ENCODE measurements at regions not wholly inside any gene's neighbourhood (a gene's known extent, or its start where the extent isn't known, plus 50 kb on each side); places are given as distances from the start of the nearest gene placed in this dataset.
"Not testable (repeated sequence)": the region's sequence is repeated elsewhere in the genome, so short reads cannot be mapped to it uniquely, and the experiment has no call there.

DNA sequence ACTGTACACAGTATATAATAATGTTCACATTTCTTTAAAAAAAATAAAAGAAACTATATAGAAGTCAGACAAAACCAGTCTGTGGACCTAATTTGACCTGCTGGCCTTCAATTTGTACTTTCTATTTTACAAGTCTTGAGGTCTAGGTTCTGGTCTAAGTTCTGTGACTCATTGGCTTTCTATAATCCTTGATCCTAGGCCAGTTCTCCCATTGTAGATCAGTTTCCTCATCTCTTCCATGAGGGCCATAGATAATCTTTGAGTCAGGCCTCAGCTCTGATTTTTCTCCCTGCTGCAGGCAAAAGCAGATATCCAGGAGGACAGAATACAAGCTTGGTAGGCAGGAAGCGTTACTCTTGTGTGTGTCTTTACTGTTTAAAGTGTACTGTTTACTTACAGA, 603.7 kb upstream of the CAMK1G start:
- no peaks in the 10 kb centered on the region for H3K4me1 ChIP-seq (ENCODE audit: control insufficient read depth, insufficient read depth, low read length)
- WGBS (ENCODE audit: insufficient coverage, insufficient read length) = no CpG with 5 or more reads among the region's 1 CpG
- no peaks in the 10 kb centered on the region for H3K9me3 ChIP-seq (ENCODE audit: control insufficient read depth, insufficient read depth, low read length)
- H3K27ac ChIP-seq (ENCODE audit: low read length) = no peak overlapping the region
- H3K36me3 ChIP-seq (ENCODE audit: control insufficient read depth, insufficient read depth, low read length) = no peaks in the 10 kb centered on the region
- no peaks in the 10 kb centered on the region for H3K27me3 ChIP-seq (ENCODE audit: control insufficient read depth, insufficient read depth, low read length)
- DNase-seq (ENCODE audit: low read depth, low spot score) = no peak
- H3K4me3 ChIP-seq (ENCODE audit: low read length) = no peak overlapping the region

DNA sequence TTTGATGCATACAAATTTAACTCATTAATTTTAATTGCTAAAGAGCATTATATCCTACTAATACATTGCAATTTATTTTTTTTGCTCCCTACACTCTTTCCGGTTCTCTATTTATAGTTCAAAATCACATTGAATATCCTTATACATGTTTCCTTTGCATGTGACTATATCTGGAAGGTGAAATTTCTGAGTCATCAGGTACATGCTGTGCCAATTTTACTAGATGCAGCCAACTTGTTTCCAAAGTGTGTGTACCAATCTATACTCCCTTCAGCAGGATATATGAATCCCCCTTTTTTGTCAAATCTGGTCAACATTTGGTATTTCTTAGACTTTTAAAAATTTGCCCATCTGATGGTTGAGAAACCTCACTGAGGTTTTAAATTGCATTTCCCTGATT, 602.9 kb upstream of the CAMK1G start:
- no peak for DNase-seq (ENCODE audit: low read depth, low spot score)
- no peaks in the 10 kb centered on the region for H3K27me3 ChIP-seq (ENCODE audit: control insufficient read depth, insufficient read depth, low read length)
- no peaks in the 10 kb centered on the region for H3K9me3 ChIP-seq (ENCODE audit: control insufficient read depth, insufficient read depth, low read length)
- no peak overlapping the region for H3K4me3 ChIP-seq (ENCODE audit: low read length)
- H3K27ac ChIP-seq (ENCODE audit: low read length) = no peak overlapping the region
- H3K36me3 ChIP-seq (ENCODE audit: control insufficient read depth, insufficient read depth, low read length) = no peaks in the 10 kb centered on the region
- H3K4me1 ChIP-seq (ENCODE audit: control insufficient read depth, insufficient read depth, low read length) = no peaks in the 10 kb centered on the region
- WGBS (ENCODE audit: insufficient coverage, insufficient read length) = no CpG with 5 or more reads among the region's 1 CpG

DNA sequence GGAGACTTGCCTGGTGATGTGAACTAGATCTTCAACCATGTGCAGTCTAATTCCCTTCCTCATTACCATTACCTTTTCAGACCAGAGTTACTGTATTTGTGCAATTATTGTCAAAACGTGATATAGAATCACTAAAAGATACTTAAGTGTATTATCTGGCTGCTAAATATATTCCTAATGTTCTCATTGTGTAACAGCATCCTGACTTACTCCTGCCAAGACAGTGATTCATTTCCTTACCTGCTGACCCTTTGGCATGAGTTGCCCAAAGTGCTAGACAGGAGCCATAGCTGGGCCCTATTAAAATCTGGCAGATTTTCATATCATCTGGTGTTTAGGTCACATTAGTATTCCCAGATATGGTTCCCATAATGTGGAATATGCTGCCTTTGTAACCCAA, 598.3 kb upstream of the CAMK1G start:
- no peaks in the 10 kb centered on the region for H3K4me1 ChIP-seq (ENCODE audit: control insufficient read depth, insufficient read depth, low read length)
- no peaks in the 10 kb centered on the region for H3K9me3 ChIP-seq (ENCODE audit: control insufficient read depth, insufficient read depth, low read length)
- no peaks in the 10 kb centered on the region for H3K36me3 ChIP-seq (ENCODE audit: control insufficient read depth, insufficient read depth, low read length)
- H3K27me3 ChIP-seq (ENCODE audit: control insufficient read depth, insufficient read depth, low read length) = no peaks in the 10 kb centered on the region
- WGBS (ENCODE audit: insufficient coverage, insufficient read length) = no CpG with 5 or more reads among the region's 1 CpG
- H3K27ac ChIP-seq (ENCODE audit: low read length) = no peak overlapping the region
- no peak overlapping the region for H3K4me3 ChIP-seq (ENCODE audit: low read length)
- DNase-seq (ENCODE audit: low read depth, low spot score) = no peak

DNA sequence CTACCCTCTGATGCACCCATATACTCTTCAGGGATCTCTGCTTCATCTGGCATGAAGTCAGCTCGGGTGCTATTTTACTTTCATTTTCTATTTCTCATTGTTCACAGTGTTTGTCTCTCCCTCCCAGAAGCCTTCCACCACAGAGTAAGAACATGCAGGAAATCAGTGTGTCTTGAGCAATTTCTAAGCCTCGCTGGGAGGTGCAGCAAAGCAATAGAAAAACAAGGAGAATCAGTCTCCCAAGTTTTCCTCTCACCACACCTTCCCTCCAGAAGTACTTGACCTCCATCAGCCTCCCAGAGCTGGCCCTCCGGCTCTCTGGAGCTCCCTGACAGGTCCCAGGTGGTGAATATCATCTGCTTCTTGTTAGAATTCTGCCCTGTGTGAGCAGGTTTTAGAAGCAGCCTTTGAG, 594.7 kb upstream of the CAMK1G start:
- H3K36me3 ChIP-seq (ENCODE audit: control insufficient read depth, insufficient read depth, low read length) = no peaks in the 10 kb centered on the region
- no peaks in the 10 kb centered on the region for H3K4me1 ChIP-seq (ENCODE audit: control insufficient read depth, insufficient read depth, low read length)
- H3K4me3 ChIP-seq (ENCODE audit: low read length) = no peak overlapping the region
- WGBS (ENCODE audit: insufficient coverage, insufficient read length) = no CpG with 5 or more reads among the region's 3 CpGs
- no peaks in the 10 kb centered on the region for H3K27me3 ChIP-seq (ENCODE audit: control insufficient read depth, insufficient read depth, low read length)
- no peak overlapping the region for H3K27ac ChIP-seq (ENCODE audit: low read length)
- H3K9me3 ChIP-seq (ENCODE audit: control insufficient read depth, insufficient read depth, low read length) = no peaks in the 10 kb centered on the region
- no peak for DNase-seq (ENCODE audit: low read depth, low spot score)

DNA sequence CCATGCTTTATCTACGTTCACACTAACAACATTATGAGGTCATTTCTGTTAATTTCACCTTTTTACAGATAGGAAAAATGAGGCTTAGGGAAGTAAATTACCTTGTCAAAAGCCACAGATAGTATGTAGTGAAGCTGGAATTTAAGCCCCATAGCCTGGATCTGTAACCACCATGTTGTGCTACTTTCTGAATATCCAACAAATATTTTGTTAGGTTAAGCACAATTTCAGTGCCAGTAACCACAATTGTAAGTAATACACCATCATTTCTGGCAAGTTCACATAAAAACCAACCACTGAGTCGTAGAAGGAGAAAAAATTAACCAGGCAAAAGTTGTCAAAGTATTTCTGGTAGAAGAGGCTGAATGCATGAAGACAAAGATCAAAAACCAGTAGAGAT, 593.1 kb upstream of the CAMK1G start:
- Histone ChIP-seq H3K4me3 (ENCODE audit: low read length) (no peak overlapping the region), H3K36me3 (ENCODE audit: control insufficient read depth, insufficient read depth, low read length) (no peaks in the 10 kb centered on the region), H3K9me3 (ENCODE audit: control insufficient read depth, insufficient read depth, low read length) (no peaks in the 10 kb centered on the region), H3K27me3 (ENCODE audit: control insufficient read depth, insufficient read depth, low read length) (no peaks in the 10 kb centered on the region), H3K4me1 (ENCODE audit: control insufficient read depth, insufficient read depth, low read length) (no peaks in the 10 kb centered on the region), H3K27ac (ENCODE audit: low read length) (no peak overlapping the region)
- no peak for DNase-seq (ENCODE audit: low read depth, low spot score)
- no CpG with 5 or more reads among the region's 2 CpGs for WGBS (ENCODE audit: insufficient coverage, insufficient read length)

DNA sequence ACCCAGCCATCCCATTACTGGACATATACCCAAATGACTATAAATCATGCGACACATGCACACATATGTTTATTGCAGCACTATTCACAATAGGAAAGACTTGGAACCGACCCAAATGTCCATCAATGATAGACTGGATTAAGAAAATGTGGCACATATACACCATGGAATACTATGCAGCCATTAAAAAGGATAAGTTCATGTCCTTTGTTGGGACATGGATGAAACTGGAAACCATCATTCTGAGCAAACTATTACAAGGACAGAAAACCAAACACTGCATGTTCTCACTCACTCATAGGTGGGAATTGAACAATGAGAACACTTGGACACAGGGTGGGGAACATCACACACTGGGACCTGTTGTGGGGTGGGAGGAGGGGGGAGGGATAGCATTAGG, 586.5 kb upstream of the CAMK1G start:
- not testable (repeated sequence) for H3K36me3 ChIP-seq (ENCODE audit: control insufficient read depth, insufficient read depth, low read length); H3K27me3 ChIP-seq (ENCODE audit: control insufficient read depth, insufficient read depth, low read length); DNase-seq (ENCODE audit: low read depth, low spot score); H3K4me3 ChIP-seq (ENCODE audit: low read length); H3K9me3 ChIP-seq (ENCODE audit: control insufficient read depth, insufficient read depth, low read length); H3K4me1 ChIP-seq (ENCODE audit: control insufficient read depth, insufficient read depth, low read length); H3K27ac ChIP-seq (ENCODE audit: low read length)
- WGBS (ENCODE audit: insufficient coverage, insufficient read length) = no CpG with 5 or more reads among the region's 2 CpGs

DNA sequence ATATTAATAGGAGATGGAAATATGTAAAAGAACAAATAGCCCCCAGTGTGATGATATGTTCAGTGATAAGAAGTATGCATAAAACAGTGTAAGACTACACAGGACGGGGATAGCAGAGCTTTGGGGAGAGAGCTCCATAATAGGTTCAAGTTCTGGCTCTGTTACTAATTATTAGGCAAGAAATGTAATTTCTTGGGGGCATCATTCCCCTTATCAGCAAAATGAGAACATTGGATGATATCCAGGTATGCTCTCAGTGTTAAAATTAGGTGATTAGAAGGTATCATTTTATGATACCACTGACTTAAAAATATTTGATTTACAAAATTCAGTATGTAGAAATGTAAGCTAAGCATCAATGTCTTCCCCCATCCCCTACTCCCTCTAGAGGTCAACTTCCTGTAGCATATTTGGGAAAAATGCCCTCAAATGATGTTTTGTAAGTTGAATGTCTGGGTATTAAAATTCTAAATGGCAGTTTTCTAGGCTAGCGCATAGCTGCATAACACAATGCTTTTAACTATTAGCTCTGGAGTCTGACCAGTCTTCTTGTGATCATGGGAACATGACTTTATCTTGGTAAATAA, 585.7 kb upstream of the CAMK1G start:
- Histone ChIP-seq H3K4me3 (ENCODE audit: low read length) (no peak overlapping the region), H3K4me1 (ENCODE audit: control insufficient read depth, insufficient read depth, low read length) (no peaks in the 10 kb centered on the region), H3K27ac (ENCODE audit: low read length) (no peak overlapping the region), H3K9me3 (ENCODE audit: control insufficient read depth, insufficient read depth, low read length) (no peaks in the 10 kb centered on the region), H3K36me3 (ENCODE audit: control insufficient read depth, insufficient read depth, low read length) (no peaks in the 10 kb centered on the region), H3K27me3 (ENCODE audit: control insufficient read depth, insufficient read depth, low read length) (no peaks in the 10 kb centered on the region)
- no CpG with 5 or more reads among the region's 2 CpGs for WGBS (ENCODE audit: insufficient coverage, insufficient read length)
- DNase-seq (ENCODE audit: low read depth, low spot score) = no peak

DNA sequence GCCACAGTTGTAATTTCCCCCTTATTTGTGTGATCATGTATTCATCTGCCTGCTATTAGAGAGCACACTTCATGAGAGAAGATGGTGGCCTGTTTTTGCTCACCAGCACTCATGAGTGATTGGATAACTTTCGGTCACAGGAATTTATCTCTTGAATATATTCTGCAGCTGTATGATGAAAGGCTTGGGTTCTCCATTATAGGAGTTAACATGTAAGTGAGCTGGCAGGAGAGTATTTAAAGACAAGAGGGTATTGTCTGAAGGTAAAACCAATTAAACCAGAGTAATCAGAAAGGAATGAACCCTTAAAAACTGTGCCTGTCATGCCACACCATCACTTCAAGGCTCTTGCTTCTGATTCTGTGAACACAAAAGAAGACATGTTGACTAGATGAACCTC, 574.9 kb upstream of the CAMK1G start:
- Histone ChIP-seq H3K4me3 (ENCODE audit: low read length) (no peak overlapping the region), H3K27me3 (ENCODE audit: control insufficient read depth, insufficient read depth, low read length) (no peaks in the 10 kb centered on the region), H3K9me3 (ENCODE audit: control insufficient read depth, insufficient read depth, low read length) (no peaks in the 10 kb centered on the region), H3K36me3 (ENCODE audit: control insufficient read depth, insufficient read depth, low read length) (no peaks in the 10 kb centered on the region), H3K27ac (ENCODE audit: low read length) (no peak overlapping the region), H3K4me1 (ENCODE audit: control insufficient read depth, insufficient read depth, low read length) (no peaks in the 10 kb centered on the region)
- DNase-seq (ENCODE audit: low read depth, low spot score) = no peak
- no CpG with 5 or more reads among the region's 1 CpG for WGBS (ENCODE audit: insufficient coverage, insufficient read length)

DNA sequence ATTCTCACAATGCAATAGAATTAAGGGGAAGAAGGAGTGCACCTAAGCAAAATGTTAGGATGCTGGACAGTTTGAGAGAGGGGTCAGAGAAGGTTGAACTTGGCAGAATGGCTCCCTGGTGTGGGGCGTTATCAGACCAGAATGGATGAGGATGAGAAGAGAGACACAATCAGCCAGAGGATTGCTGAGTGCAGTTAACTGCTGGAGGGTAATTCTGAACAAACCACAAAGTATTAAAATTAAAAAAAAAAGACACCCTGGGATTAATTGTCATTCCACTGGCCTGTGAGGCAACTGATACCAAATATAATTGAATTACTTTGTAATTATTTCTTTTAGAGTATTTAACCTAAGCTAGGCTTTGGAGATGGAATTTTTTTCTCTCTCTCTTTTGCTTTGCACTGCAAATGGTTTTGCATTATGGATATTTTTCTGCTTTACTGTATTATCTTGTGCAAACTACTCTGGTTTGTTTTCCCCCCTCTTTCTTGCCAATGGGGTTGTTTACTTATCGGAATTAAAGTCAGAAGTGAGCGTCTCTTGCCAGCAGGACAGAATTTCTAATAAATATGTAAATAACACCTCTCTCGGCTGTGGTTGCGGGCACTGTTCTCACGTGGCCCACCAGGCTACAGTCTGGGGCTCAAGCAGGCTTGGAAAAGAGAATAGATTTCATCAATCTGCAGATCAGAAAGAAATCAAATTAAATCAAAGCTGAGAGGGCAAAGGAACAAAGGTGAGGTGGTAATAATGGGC, 572.9 kb upstream of the CAMK1G start:
- Histone ChIP-seq H3K9me3 (ENCODE audit: control insufficient read depth, insufficient read depth, low read length) (no peaks in the 10 kb centered on the region), H3K4me1 (ENCODE audit: control insufficient read depth, insufficient read depth, low read length) (no peaks in the 10 kb centered on the region), H3K27me3 (ENCODE audit: control insufficient read depth, insufficient read depth, low read length) (no peaks in the 10 kb centered on the region), H3K27ac (ENCODE audit: low read length) (no peak overlapping the region), H3K4me3 (ENCODE audit: low read length) (no peak overlapping the region), H3K36me3 (ENCODE audit: control insufficient read depth, insufficient read depth, low read length) (no peaks in the 10 kb centered on the region)
- no CpG with 5 or more reads among the region's 6 CpGs for WGBS (ENCODE audit: insufficient coverage, insufficient read length)
- DNase-seq (ENCODE audit: low read depth, low spot score) = no peak

DNA sequence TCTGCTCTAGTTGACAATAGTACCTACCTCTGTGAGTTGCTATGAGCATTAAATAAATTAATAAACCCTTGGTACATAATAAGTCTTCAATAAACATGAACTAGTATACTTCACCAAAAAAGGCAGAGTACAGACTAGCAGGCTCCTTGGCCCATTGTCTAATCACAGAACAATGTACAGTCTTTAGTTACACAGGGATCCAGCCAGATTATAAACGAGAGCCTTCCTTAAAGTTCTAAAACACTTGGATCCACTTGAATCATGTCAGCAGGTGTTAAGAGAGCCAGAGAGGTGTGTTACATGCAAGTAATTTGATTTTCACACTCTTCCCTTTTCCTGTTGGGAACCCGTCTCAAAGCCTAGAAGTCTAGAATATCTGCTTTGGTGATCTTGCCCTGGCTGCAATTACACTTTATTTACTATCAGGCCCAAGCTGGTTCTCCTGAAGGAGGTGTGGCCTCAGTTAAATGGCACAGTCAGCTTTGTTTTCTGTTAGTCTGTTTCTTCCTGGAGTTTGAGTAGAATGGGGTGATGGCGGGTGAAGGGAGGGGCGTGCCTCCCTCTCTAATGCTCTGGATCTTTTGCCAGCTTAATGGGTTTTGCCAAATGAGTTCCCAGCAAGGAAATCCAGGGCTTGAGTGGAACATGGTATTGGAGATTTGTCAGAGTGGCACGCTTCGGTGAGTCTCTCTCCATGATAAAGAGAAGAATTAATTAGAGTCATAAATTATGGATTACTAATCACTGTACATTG, 570.9 kb upstream of the CAMK1G start:
- no peaks in the 10 kb centered on the region for H3K4me1 ChIP-seq (ENCODE audit: control insufficient read depth, insufficient read depth, low read length)
- H3K4me3 ChIP-seq (ENCODE audit: low read length) = no peak overlapping the region
- no CpG with 5 or more reads among the region's 6 CpGs for WGBS (ENCODE audit: insufficient coverage, insufficient read length)
- no peaks in the 10 kb centered on the region for H3K27me3 ChIP-seq (ENCODE audit: control insufficient read depth, insufficient read depth, low read length)
- H3K9me3 ChIP-seq (ENCODE audit: control insufficient read depth, insufficient read depth, low read length) = no peaks in the 10 kb centered on the region
- H3K36me3 ChIP-seq (ENCODE audit: control insufficient read depth, insufficient read depth, low read length) = no peaks in the 10 kb centered on the region
- DNase-seq (ENCODE audit: low read depth, low spot score) = no peak
- no peak overlapping the region for H3K27ac ChIP-seq (ENCODE audit: low read length)
